IMR-90 (cell line): ENCODE measurements at regions not wholly inside any gene's neighbourhood (a gene's known extent, or its start where the extent isn't known, plus 50 kb on each side); places are given as distances from the start of the nearest gene placed in this dataset.

Experiments used
- ATAC-seq: fragments of 200-7000 bp; cut with Tn5 transposase; 2 replicates; pipeline ENCODE4 v1.9.1; 2020; ENCODE audit warnings: low read depth, mild to moderate bottlenecking, moderate library complexity
- BruUV-seq: library from RNA; stranded (reverse); fragments of 400-500 nt; replicated peaks from 2 replicates; lab custom pipeline; 2021; lab: Mats Ljungman, UMichigan
- CTCF ChIA-PET: fragments of 300-600 bp; formaldehyde crosslinking; extraction: SDS; loops from one replicate; lab custom pipeline; 2021; ENCODE audit warnings: antibody characterized with exemption; lab: Yijun Ruan, JAX
- POLR2A ChIA-PET: fragments of 300-600 bp; sonication (Branson Sonifier 250); formaldehyde crosslinking; loops from one replicate; lab custom pipeline; 2022; ENCODE audit warnings: antibody characterized with exemption; ENCODE audit not compliant: unreplicated experiment; lab: Charles Lee
- DNase-seq: peaks from one replicate; pipeline ENCODE4 v3.0.0; 2013
- H2AFZ ChIP-seq: replicated peaks from 2 replicates; pipeline ENCODE3; 2013; ENCODE audit warnings: low read length, mild to moderate bottlenecking; ENCODE audit not compliant: poor library complexity
- H2AK5ac ChIP-seq: 2 replicates; pipeline ENCODE4 v1.6.1; 2013; ENCODE audit warnings: low read depth, low read length, inconsistent platforms
- H2AK9ac ChIP-seq: replicated peaks from 2 replicates; pipeline ENCODE3; 2013; ENCODE audit warnings: mild to moderate bottlenecking, low read depth, low read length, moderate library complexity; ENCODE audit not compliant: poor library complexity
- H2BK120ac ChIP-seq: 2 replicates; pipeline ENCODE4 v1.6.1; 2013; ENCODE audit warnings: low read depth, low read length, inconsistent platforms
- H2BK15ac ChIP-seq: 3 replicates; pipeline ENCODE4 v1.6.1; 2013; ENCODE audit warnings: low read depth, low read length, inconsistent platforms
- H2BK20ac ChIP-seq: 2 replicates; pipeline ENCODE4 v1.6.1; 2013; ENCODE audit warnings: low read depth, mild to moderate bottlenecking, inconsistent platforms, low read length, moderate library complexity
- H2BK5ac ChIP-seq: 2 replicates; pipeline ENCODE4 v1.6.1; 2013; ENCODE audit warnings: mild to moderate bottlenecking, low read depth, low read length, inconsistent platforms; ENCODE audit not compliant: poor library complexity, severe bottlenecking
- H3K14ac ChIP-seq: replicated peaks from 2 replicates; pipeline ENCODE4 v1.6.1; 2013; ENCODE audit warnings: low read depth, low read length, inconsistent platforms
- H3K18ac ChIP-seq: 2 replicates; pipeline ENCODE4 v1.6.1; 2013; ENCODE audit warnings: low read depth, low read length, control low read depth
- H3K23ac ChIP-seq: 2 replicates; pipeline ENCODE4 v1.6.1; 2013; ENCODE audit warnings: low read depth, low read length, inconsistent platforms
- H3K27ac ChIP-seq: 2 replicates; pipeline ENCODE4 v1.5.1; 2013; ENCODE audit warnings: mild to moderate bottlenecking, control low read depth, low read length; ENCODE audit not compliant: insufficient read depth
- H3K27me3 ChIP-seq: 2 replicates; pipeline ENCODE4 v1.6.1; 2013; ENCODE audit warnings: low read length; ENCODE audit not compliant: control insufficient read depth, insufficient read depth
- H3K36me3 ChIP-seq: 2 replicates; pipeline ENCODE4 v1.6.1; 2013; ENCODE audit warnings: low read length, mixed read lengths; ENCODE audit not compliant: control insufficient read depth, insufficient read depth
- H3K4ac ChIP-seq: 2 replicates; pipeline ENCODE4 v1.6.1; 2013; ENCODE audit warnings: low read depth, low read length, inconsistent platforms
- H3K4me1 ChIP-seq: 2 replicates; pipeline ENCODE4 v1.6.1; 2013; ENCODE audit warnings: low read length, mixed read lengths; ENCODE audit not compliant: control insufficient read depth, insufficient read depth
- H3K4me2 ChIP-seq: 2 replicates; pipeline ENCODE4 v1.6.1; 2013; ENCODE audit warnings: low read depth, mild to moderate bottlenecking, control low read depth, low read length, moderate library complexity
- H3K4me3 ChIP-seq: 2 replicates; pipeline ENCODE4 v1.5.1; 2013; ENCODE audit warnings: low read depth, mild to moderate bottlenecking, control low read depth, low read length, moderate library complexity; ENCODE audit not compliant: insufficient read depth
- H3K56ac ChIP-seq: 2 replicates; pipeline ENCODE4 v1.6.1; 2013; ENCODE audit warnings: low read length, inconsistent platforms; ENCODE audit not compliant: insufficient read depth; ENCODE audit errors: extremely low read depth
- H3K79me1 ChIP-seq, 2 experiments: 2 replicates each; pipeline ENCODE4 v1.6.1; 2013; ENCODE audit warnings: low read length in 2 of 2, inconsistent platforms in 1 of 2, low read depth in 1 of 2
- H3K9ac ChIP-seq: 2 replicates; pipeline ENCODE4 v1.6.1; 2013; ENCODE audit warnings: low read depth, low read length, control low read depth
- H3K9me1 ChIP-seq: 2 replicates; pipeline ENCODE4 v1.6.1; 2013; ENCODE audit warnings: low read length, inconsistent platforms; ENCODE audit not compliant: insufficient read depth
- H3K9me3 ChIP-seq: 2 replicates; pipeline ENCODE4 v1.6.1; 2013; ENCODE audit warnings: low read length; ENCODE audit not compliant: control insufficient read depth, insufficient read depth
- H4K20me1 ChIP-seq: 2 replicates; pipeline ENCODE4 v1.6.1; 2013; ENCODE audit warnings: low read length, inconsistent platforms; ENCODE audit not compliant: insufficient read depth
- H4K5ac ChIP-seq: 2 replicates; pipeline ENCODE4 v1.6.1; 2013; ENCODE audit warnings: mild to moderate bottlenecking, low read depth, low read length, control low read depth
- H4K8ac ChIP-seq, 2 experiments: 2 replicates each; pipeline ENCODE4 v1.6.1; 2013; ENCODE audit warnings: low read depth in 2 of 2, low read length in 2 of 2, control low read depth in 1 of 2, inconsistent platforms in 1 of 2
- H4K91ac ChIP-seq: 2 replicates; pipeline ENCODE4 v1.6.1; 2013; ENCODE audit warnings: low read depth, low read length, inconsistent platforms; ENCODE audit not compliant: insufficient read depth
- BHLHE40 ChIP-seq: fragments of 150-350 bp; IDR thresholded peaks from 2 replicates; pipeline ENCODE4 v1.6.1; 2016; ENCODE audit warnings: mild to moderate bottlenecking, low read depth, low read length
- MAFK ChIP-seq: IDR thresholded peaks from 2 replicates; pipeline ENCODE4 v1.6.1; 2012; ENCODE audit warnings: low read depth, low read length, improper control_type of control experiment
- MXI1 ChIP-seq: IDR thresholded peaks from 2 replicates; pipeline ENCODE4 v1.6.1; 2012; ENCODE audit warnings: low read depth, mild to moderate bottlenecking, low read length, moderate library complexity, borderline replicate concordance
- POLR2A ChIP-seq: IDR thresholded peaks from 2 replicates; pipeline ENCODE4 v1.6.1; 2012; ENCODE audit warnings: mild to moderate bottlenecking, low read depth, low read length
- WGBS, 2 experiments: methylation state at CpG; one replicate each; pipeline versions ENCODE4 v1.1.5 to v1.1.7; 2013; ENCODE audit warnings: missing lambda C conversion rate in 2 of 2; ENCODE audit not compliant: insufficient read length in 1 of 2; ENCODE audit errors: extremely low coverage in 2 of 2; 5-methylcytosine and 5-hydroxymethylcytosine counted together
- dilution Hi-C: fragments of 300-500 bp; cut with HindIII; formaldehyde crosslinking; loops from one replicate; pipeline ENCODE4 v1.14.3; 2018; ENCODE audit warnings: low sequenced_read_pairs; ENCODE audit not compliant: unreplicated experiment
- in situ Hi-C: fragments of 300-500 bp; cut with MboI; formaldehyde crosslinking; loops from 3 replicates; pipeline ENCODE4 v1.14.3; 2019; ENCODE audit warnings: low sequenced_read_pairs, inconsistent platforms, mixed read lengths
- intact Hi-C: fragments of 100-400 bp; cut with micrococcal nuclease; formaldehyde crosslinking; loops from 2 replicates; pipeline ENCODE4 v1.10.0; 2022
- TF ChIP-seq, protein P1 (sequence below): conservative IDR thresholded peaks from 2 replicates; pipeline ENCODE4 v1.5.1; 2012; ENCODE audit warnings: mild to moderate bottlenecking, low read depth, low read length, improper control_type of control experiment
- TF ChIP-seq, protein P2 (sequence below): fragments of 150-350 bp; IDR thresholded peaks from 2 replicates; pipeline ENCODE4 v1.6.1; 2016; ENCODE audit warnings: low read depth, mild to moderate bottlenecking, low read length, moderate library complexity, borderline replicate concordance

DNA sequence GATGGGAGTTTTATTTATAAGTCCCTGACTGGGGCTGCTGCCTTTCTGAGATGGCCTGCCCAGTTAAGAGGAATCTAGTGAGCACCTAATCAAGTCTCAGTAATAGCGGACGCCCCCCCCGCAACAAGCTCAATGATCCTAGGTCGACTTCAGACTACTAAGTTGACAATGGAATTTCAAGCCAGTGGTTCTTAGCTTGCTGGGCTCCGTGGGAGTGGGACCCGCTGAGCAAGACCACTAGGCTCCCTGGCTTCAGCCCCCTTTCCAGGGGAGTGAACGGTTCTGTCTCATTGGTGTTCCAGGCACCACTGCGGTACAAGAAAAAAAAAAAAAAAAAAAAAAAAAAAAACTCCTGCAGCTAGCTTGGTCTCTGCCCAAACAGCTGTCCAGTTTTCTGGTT is 156.8 kb upstream of the CARD18 start:
- Histone ChIP-seq H3K4me1 (peaks cover 9% of the 10 kb centered on the region), H2BK20ac (peak overlapping the region; percentile 73; the same call in 1 of the 2 replicates), H4K91ac (peak overlapping the region; percentile 48; the same call in 1 of the 2 replicates), H3K27me3 (no peaks in the 10 kb centered on the region), H4K8ac (peak overlapping the region; percentile 71 to 79; a peak in 2 of 4 replicates), H4K20me1 (no peaks in the 10 kb centered on the region), H2BK120ac (peak overlapping the region; percentile 84), H3K27ac (no peak overlapping the region; the same call in 1 of the 2 replicates), H2BK15ac (peak overlapping the region; percentile 65; the same call in 2 of the 3 replicates), H2BK5ac (no peak overlapping the region), H2AFZ (no peak overlapping the region), H3K4me2 (no peak overlapping the region), H3K79me1 (no peaks in the 10 kb centered on the region), H2AK9ac (no peak overlapping the region), H3K36me3 (no peaks in the 10 kb centered on the region), H3K9me3 (no peaks in the 10 kb centered on the region), H4K5ac (no peak overlapping the region), H2AK5ac (peak overlapping the region; percentile 94), H3K56ac (no peak overlapping the region), H3K18ac (no peak overlapping the region), H3K9ac (no peak overlapping the region), H3K4ac (peak overlapping the region; percentile 81; the same call in 1 of the 2 replicates), H3K23ac (no peak overlapping the region; the same call in 1 of the 2 replicates), H3K4me3 (no peak overlapping the region), H3K14ac (peak overlapping the region; percentile 58; the same call in 1 of the 2 replicates), H3K9me1 (peaks cover 5% of the 10 kb centered on the region)
- ChIA-PET POLR2A (no interaction called here), CTCF (no interaction called here)
- no TSS peak for BruUV-seq
- WGBS, 2 experiments = no CpG with 5 or more reads among the region's 8 CpGs
- DNase-seq (no peak), ATAC-seq (no peak)
- TF ChIP-seq BHLHE40 (no peak), POLR2A (no peak), MXI1 (no peak), MAFK (no peak)
- TF ChIP-seq, protein P1, sequence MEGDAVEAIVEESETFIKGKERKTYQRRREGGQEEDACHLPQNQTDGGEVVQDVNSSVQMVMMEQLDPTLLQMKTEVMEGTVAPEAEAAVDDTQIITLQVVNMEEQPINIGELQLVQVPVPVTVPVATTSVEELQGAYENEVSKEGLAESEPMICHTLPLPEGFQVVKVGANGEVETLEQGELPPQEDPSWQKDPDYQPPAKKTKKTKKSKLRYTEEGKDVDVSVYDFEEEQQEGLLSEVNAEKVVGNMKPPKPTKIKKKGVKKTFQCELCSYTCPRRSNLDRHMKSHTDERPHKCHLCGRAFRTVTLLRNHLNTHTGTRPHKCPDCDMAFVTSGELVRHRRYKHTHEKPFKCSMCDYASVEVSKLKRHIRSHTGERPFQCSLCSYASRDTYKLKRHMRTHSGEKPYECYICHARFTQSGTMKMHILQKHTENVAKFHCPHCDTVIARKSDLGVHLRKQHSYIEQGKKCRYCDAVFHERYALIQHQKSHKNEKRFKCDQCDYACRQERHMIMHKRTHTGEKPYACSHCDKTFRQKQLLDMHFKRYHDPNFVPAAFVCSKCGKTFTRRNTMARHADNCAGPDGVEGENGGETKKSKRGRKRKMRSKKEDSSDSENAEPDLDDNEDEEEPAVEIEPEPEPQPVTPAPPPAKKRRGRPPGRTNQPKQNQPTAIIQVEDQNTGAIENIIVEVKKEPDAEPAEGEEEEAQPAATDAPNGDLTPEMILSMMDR = no peak
- TF ChIP-seq, protein P2, sequence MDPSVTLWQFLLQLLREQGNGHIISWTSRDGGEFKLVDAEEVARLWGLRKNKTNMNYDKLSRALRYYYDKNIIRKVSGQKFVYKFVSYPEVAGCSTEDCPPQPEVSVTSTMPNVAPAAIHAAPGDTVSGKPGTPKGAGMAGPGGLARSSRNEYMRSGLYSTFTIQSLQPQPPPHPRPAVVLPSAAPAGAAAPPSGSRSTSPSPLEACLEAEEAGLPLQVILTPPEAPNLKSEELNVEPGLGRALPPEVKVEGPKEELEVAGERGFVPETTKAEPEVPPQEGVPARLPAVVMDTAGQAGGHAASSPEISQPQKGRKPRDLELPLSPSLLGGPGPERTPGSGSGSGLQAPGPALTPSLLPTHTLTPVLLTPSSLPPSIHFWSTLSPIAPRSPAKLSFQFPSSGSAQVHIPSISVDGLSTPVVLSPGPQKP = no peak
- in situ Hi-C loops = no loop called here
- dilution Hi-C loops = no loop called here
- intact Hi-C loops = no loop called here
